ENCODE measurements at regions not wholly inside any gene's neighbourhood (a gene's known extent, or its start where the extent isn't known, plus 50 kb on each side); places are given as distances from the start of the nearest gene placed in this dataset.

- Histone ChIP-seq H3K79me2 (ENCODE audit: insufficient read depth, low read depth, low read length) (no peaks in the 10 kb centered on the region), H3K36me3 (ENCODE audit: insufficient read depth, low read length) (no peaks in the 10 kb centered on the region), H3K9me2 (ENCODE audit: insufficient read depth, low read length) (no peaks in the 10 kb centered on the region), H4K20me1 (ENCODE audit: insufficient read depth, low read length) (no peaks in the 10 kb centered on the region), H3K9me3 (ENCODE audit: low read length) (no peaks in the 10 kb centered on the region), H3K4me1 (ENCODE audit: insufficient read depth, low read length, poor library complexity, severe bottlenecking) (no peaks in the 10 kb centered on the region), H2AFZ (ENCODE audit: low read length) (no peak overlapping the region), H3K27ac (ENCODE audit: low read depth, low read length, poor library complexity, severe bottlenecking) (no peak overlapping the region), H3K4me2 (ENCODE audit: low read length) (no peak overlapping the region), H3K4me3 (ENCODE audit: low read depth, low read length, poor library complexity, severe bottlenecking) (no peak overlapping the region)
- intact Hi-C loops (cut with micrococcal nuclease; ENCODE audit: unreplicated experiment) = no loop called here
- POLR2A ChIA-PET = interaction anchor here (0.6 kb wide), 1 partner anchor 598 kb away, joined by 3 read pairs; no protein-coding TSS in a partner anchor
- CTCF ChIA-PET (ENCODE audit: unreplicated experiment) = no interaction called here
- no peak for TF ChIP-seq EZH2phosphoT487 (IDR thresholded peaks at IDR 0.05; ENCODE audit: borderline replicate concordance, low read depth, low read length)
- TF ChIP-seq CTCF (conservative IDR thresholded peaks at IDR 0.05; ENCODE audit: low read length) = no peak
- no peak for DNase-seq (ENCODE audit: low spot score)
- no TSS peak for BruUV-seq (replicated peaks)
These were observed 92.3 kb downstream of the ANKRD60 start for GRCh38 chr20:58136149-58136484.

- no peak overlapping the region for H2AFZ ChIP-seq (ENCODE audit: low read length)
- H3K36me3 ChIP-seq (ENCODE audit: insufficient read depth, low read length) = no peaks in the 10 kb centered on the region
- H3K79me2 ChIP-seq (ENCODE audit: insufficient read depth, low read depth, low read length) = no peaks in the 10 kb centered on the region
- no TSS peak for BruUV-seq (replicated peaks)
- no peaks in the 10 kb centered on the region for H3K9me3 ChIP-seq (ENCODE audit: low read length)
- intact Hi-C loops (cut with micrococcal nuclease; ENCODE audit: unreplicated experiment) = no loop called here
- H3K4me1 ChIP-seq (ENCODE audit: insufficient read depth, low read length, poor library complexity, severe bottlenecking) = no peaks in the 10 kb centered on the region
- H3K27ac ChIP-seq (ENCODE audit: low read depth, low read length, poor library complexity, severe bottlenecking) = no peak overlapping the region
- CTCF ChIA-PET (ENCODE audit: unreplicated experiment) = no interaction called here
- POLR2A ChIA-PET = interaction anchor here (0.6 kb wide), 2 partner anchors 8 to 598 kb away, joined by 3 read pairs; no protein-coding TSS in a partner anchor
- H3K9me2 ChIP-seq (ENCODE audit: insufficient read depth, low read length) = no peaks in the 10 kb centered on the region
- no peaks in the 10 kb centered on the region for H4K20me1 ChIP-seq (ENCODE audit: insufficient read depth, low read length)
- no peak for DNase-seq (ENCODE audit: low spot score)
- TF ChIP-seq EZH2phosphoT487 (IDR thresholded peaks at IDR 0.05; ENCODE audit: borderline replicate concordance, low read depth, low read length) = no peak
- TF ChIP-seq CTCF (conservative IDR thresholded peaks at IDR 0.05; ENCODE audit: low read length) = no peak
- no peak overlapping the region for H3K4me2 ChIP-seq (ENCODE audit: low read length)
- H3K4me3 ChIP-seq (ENCODE audit: low read depth, low read length, poor library complexity, severe bottlenecking) = no peak overlapping the region
These were observed 92.9 kb downstream of the ANKRD60 start for GRCh38 chr20:58135441-58136148.

DNA sequence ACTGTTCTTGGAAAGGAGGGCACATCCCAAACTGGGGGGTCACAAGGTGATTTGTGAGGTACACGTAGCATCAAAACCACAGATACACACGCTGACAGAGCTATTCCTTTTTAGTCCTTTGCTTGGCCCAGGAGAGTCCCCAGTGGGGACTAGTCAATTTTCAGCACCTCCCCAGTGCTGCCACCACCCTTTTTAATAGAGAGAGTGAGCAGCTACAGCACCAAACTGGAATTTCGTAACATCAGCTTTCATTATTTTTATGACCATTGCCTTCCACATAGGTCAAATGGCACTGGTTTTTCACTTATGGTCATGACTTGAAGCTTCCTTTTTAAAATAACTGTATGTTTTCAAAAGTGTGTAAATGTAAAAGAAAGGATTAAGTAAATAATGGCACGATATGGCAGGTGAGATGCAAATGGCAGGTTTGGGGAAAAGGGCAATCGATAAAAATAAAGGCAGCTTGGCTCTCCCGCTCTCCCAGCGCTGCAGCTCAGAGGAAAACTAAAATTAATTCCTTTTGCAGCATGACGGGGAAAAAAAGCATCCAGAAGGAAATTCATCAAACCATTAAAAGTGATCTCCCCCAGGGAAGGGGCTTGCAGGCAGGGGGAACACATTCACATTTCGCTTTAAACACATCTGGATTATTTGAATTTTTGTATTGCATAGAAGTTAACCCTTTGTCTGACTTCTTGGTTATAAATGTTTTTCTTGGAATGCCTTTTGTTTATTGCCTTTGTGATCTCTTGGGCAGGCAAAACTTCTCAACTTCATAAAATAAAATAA, 95.2 kb downstream of the ANKRD60 start:
- no peak overlapping the region for H2AFZ ChIP-seq (ENCODE audit: low read length)
- no peaks in the 10 kb centered on the region for H3K79me2 ChIP-seq (ENCODE audit: insufficient read depth, low read depth, low read length)
- intact Hi-C loops (cut with micrococcal nuclease; ENCODE audit: unreplicated experiment) = no loop called here
- H3K36me3 ChIP-seq (ENCODE audit: insufficient read depth, low read length) = no peaks in the 10 kb centered on the region
- H3K9me3 ChIP-seq (ENCODE audit: low read length) = no peaks in the 10 kb centered on the region
- no peaks in the 10 kb centered on the region for H3K4me1 ChIP-seq (ENCODE audit: insufficient read depth, low read length, poor library complexity, severe bottlenecking)
- BruUV-seq (replicated peaks) = no TSS peak
- ChIA-PET CTCF (ENCODE audit: unreplicated experiment) (interaction anchor here (0.6 kb wide), 1 partner anchor 8 kb away, joined by 3 read pairs; no protein-coding TSS in a partner anchor), POLR2A (no interaction called here)
- TF ChIP-seq EZH2phosphoT487 (IDR thresholded peaks at IDR 0.05; ENCODE audit: borderline replicate concordance, low read depth, low read length) = no peak
- no peak for TF ChIP-seq CTCF (conservative IDR thresholded peaks at IDR 0.05; ENCODE audit: low read length)
- H4K20me1 ChIP-seq (ENCODE audit: insufficient read depth, low read length) = no peaks in the 10 kb centered on the region
- no peak for DNase-seq (ENCODE audit: low spot score)
- no peaks in the 10 kb centered on the region for H3K9me2 ChIP-seq (ENCODE audit: insufficient read depth, low read length)
- no peak overlapping the region for H3K27ac ChIP-seq (ENCODE audit: low read depth, low read length, poor library complexity, severe bottlenecking)
- no peak overlapping the region for H3K4me2 ChIP-seq (ENCODE audit: low read length)
- H3K4me3 ChIP-seq (ENCODE audit: low read depth, low read length, poor library complexity, severe bottlenecking) = no peak overlapping the region

Data from OCI-LY7 (cell line).